Chondrocyte (in vitro differentiated cells): ENCODE measurements at regions not wholly inside any gene's neighbourhood (a gene's known extent, or its start where the extent isn't known, plus 50 kb on each side); places are given as distances from the start of the nearest gene placed in this dataset.

Source experiments
- DNase-seq: peaks from one replicate; pipeline ENCODE4 v3.0.0; 2021; ENCODE audit warnings: mixed read lengths, low spot score
- H3K27ac Mint-ChIP-seq: one replicate; pipeline ENCODE4 v1.8.0; 2021; ENCODE audit warnings: mild to moderate bottlenecking, moderate library complexity, mixed read lengths; ENCODE audit not compliant: unreplicated experiment
- H3K27me3 Mint-ChIP-seq: 2 replicates; pipeline ENCODE4 v1.8.0; 2021; ENCODE audit warnings: low read depth, mixed read lengths
- H3K36me3 Mint-ChIP-seq: 2 replicates; pipeline ENCODE4 v1.8.0; 2021; ENCODE audit warnings: low read depth, mixed read lengths
- H3K4me1 Mint-ChIP-seq: 2 replicates; pipeline ENCODE4 v1.8.0; 2021; ENCODE audit warnings: low read depth, mild to moderate bottlenecking, mixed read lengths
- H3K4me3 Mint-ChIP-seq: one replicate; pipeline ENCODE4 v1.8.0; 2021; ENCODE audit warnings: mild to moderate bottlenecking, moderate library complexity, mixed read lengths; ENCODE audit not compliant: unreplicated experiment
- H3K9me3 Mint-ChIP-seq: 2 replicates; pipeline ENCODE4 v1.8.0; 2021; ENCODE audit warnings: low read depth, mixed read lengths
- TF ChIP-seq, protein P1 (sequence below): fragments of 200-600 bp; sonication (generic); IDR thresholded peaks from 2 replicates; pipeline ENCODE4 v1.5.0; 2021; ENCODE audit warnings: antibody characterized with exemption, mild to moderate bottlenecking, moderate library complexity

DNA sequence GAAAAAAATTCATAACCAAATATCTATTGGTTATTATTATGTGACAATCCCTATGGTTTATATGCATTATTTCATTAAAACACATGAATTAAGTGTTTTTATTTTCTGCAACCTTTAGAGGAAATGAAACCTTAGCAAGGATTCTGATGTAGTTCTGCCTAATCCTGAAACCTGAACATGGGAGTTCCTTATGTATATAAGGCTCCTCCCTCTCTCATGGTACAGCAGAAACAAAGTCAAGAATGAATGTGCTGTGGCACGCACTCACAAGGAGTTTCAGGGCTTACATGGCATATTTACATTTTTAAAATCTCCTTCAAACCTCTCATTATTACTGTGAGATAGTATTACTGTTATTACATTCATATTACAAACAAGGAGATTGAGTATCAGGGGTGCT is 426.4 kb upstream of the CITED2 start:
- DNase-seq: no peak
- Mint-ChIP-seq H3K9me3 (peaks cover 3% of the 10 kb centered on the region), H3K27ac (no peak overlapping the region), H3K36me3 (no peaks in the 10 kb centered on the region), H3K4me3 (no peak overlapping the region), H3K27me3 (no peaks in the 10 kb centered on the region), H3K4me1 (no peaks in the 10 kb centered on the region)
- TF ChIP-seq, protein P1, sequence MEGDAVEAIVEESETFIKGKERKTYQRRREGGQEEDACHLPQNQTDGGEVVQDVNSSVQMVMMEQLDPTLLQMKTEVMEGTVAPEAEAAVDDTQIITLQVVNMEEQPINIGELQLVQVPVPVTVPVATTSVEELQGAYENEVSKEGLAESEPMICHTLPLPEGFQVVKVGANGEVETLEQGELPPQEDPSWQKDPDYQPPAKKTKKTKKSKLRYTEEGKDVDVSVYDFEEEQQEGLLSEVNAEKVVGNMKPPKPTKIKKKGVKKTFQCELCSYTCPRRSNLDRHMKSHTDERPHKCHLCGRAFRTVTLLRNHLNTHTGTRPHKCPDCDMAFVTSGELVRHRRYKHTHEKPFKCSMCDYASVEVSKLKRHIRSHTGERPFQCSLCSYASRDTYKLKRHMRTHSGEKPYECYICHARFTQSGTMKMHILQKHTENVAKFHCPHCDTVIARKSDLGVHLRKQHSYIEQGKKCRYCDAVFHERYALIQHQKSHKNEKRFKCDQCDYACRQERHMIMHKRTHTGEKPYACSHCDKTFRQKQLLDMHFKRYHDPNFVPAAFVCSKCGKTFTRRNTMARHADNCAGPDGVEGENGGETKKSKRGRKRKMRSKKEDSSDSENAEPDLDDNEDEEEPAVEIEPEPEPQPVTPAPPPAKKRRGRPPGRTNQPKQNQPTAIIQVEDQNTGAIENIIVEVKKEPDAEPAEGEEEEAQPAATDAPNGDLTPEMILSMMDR: no peak

DNA sequence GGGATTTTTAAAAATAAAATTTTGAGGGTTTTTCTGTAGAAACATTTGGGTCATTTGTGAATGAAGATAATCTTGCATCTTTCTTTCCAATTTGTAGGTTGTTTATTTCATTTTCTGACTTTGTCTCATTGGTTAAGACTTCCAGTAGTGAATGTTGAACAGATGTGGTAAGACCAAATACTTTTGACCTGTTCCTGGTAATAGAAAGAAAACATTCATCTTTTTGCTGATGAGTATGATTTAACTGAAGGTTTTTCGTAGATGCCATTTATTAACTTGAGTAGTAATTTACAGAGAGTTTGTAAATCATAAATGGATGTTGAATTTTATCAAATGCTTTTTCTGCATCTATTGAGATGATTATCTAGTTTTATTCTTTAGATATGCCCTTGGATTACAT is 416.1 kb upstream of the CITED2 start:
- no peaks in the 10 kb centered on the region for H3K27me3 Mint-ChIP-seq
- no peaks in the 10 kb centered on the region for H3K36me3 Mint-ChIP-seq
- peaks cover 19% of the 10 kb centered on the region for H3K9me3 Mint-ChIP-seq
- DNase-seq: no peak
- TF ChIP-seq, protein P1: no peak
- no peak overlapping the region for H3K27ac Mint-ChIP-seq
- no peaks in the 10 kb centered on the region for H3K4me1 Mint-ChIP-seq
- no peak overlapping the region for H3K4me3 Mint-ChIP-seq

DNA sequence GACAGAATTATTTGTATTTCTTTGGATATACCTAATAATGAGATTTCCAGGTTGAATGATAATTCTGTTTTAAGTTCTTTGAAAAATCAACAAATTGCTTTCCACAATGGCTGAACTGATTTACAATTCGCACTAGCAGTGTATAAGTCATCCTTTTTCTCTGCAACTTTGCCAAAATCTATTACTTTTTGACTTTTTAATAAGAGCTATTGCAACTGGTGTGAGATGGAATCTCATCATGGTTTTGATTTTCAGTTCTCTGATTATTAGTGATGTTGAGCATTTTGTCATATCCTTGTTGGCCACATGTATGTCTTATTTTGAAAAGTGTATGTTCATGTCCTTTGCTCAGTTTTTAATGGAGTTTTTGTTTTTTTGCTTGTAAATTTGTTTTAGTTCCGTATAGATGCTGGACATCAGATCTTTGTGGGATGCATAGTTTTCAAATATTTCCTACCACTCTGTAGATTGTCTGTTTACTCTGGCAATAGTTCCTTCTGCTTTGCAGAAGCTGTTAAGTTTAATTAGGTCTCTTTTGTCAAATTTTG is 409.8 kb upstream of the CITED2 start:
- Mint-ChIP-seq H3K4me3 (no peak overlapping the region), H3K27me3 (no peaks in the 10 kb centered on the region), H3K27ac (no peak overlapping the region), H3K4me1 (no peaks in the 10 kb centered on the region), H3K36me3 (peaks cover 6% of the 10 kb centered on the region), H3K9me3 (peaks cover 32% of the 10 kb centered on the region)
- TF ChIP-seq, protein P1: no peak
- DNase-seq: no peak

DNA sequence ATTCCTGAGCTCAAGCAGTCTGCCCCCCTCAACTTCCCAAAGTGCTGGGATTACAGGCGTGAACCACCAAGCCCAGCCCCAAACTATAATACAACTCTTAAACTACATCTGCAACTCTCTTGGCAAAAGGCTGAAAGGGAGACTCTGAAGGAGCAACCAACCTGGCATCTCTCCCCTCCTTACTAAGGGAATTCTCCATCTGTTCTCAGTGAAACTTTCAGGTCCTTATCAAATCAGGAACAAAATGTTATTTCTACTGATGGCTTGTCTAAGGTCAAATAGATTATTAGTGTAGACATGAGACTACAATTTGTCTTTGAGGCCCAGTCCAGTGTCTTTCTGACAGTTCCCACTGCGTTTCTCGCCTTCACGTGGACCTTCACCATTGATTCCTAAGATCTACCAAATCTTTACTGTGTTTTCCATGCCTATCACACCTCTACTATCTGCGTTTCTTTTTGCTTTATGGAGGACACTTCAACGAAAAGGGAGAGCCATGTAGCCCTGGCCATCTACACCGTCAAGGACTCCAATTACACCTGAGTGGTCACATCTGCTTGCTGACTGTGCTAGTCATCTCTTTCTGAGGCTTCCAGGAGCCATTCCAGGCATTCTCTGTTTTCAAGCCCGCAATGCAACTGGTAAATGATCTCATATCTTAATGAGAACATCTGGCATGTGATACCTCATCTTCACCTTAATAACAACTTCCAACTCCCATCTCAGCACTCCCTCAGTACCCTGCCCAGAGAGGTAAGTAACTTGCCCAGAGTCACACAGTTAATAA is 405.7 kb upstream of the CITED2 start:
- H3K4me1 Mint-ChIP-seq: peaks cover 11% of the 10 kb centered on the region
- TF ChIP-seq, protein P1: no peak
- DNase-seq: no peak
- no peaks in the 10 kb centered on the region for H3K27me3 Mint-ChIP-seq
- peaks cover 6% of the 10 kb centered on the region for H3K36me3 Mint-ChIP-seq
- peaks cover 13% of the 10 kb centered on the region for H3K9me3 Mint-ChIP-seq
- no peak overlapping the region for H3K27ac Mint-ChIP-seq
- H3K4me3 Mint-ChIP-seq: no peak overlapping the region

DNA sequence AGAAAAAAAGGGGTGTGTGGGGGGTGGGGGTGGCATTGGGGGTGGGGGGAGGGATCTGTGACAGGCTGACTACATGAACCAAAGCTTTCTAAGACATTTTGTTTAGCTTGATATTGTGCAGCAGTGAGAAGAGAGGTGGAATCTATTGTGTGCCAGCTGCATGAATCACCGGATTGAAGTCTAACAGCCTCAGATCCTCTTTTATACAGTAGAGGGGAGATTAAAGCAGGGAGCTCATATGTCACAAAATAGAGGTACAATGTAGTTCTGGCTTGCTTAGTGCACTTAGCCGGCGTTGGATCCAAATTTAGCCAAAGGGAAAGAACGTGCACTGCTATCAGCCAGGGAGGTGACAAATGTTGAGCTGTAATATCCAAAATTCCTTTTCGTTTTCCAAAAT is 404.2 kb upstream of the CITED2 start:
- no peaks in the 10 kb centered on the region for H3K36me3 Mint-ChIP-seq
- no peaks in the 10 kb centered on the region for H3K27me3 Mint-ChIP-seq
- TF ChIP-seq, protein P1: no peak
- H3K9me3 Mint-ChIP-seq: no peaks in the 10 kb centered on the region
- DNase-seq: no peak
- no peak overlapping the region for H3K27ac Mint-ChIP-seq
- peaks cover 11% of the 10 kb centered on the region for H3K4me1 Mint-ChIP-seq
- no peak overlapping the region for H3K4me3 Mint-ChIP-seq
